A549 (cell line): ENCODE measurements at regions not wholly inside any gene's neighbourhood (a gene's known extent, or its start where the extent isn't known, plus 50 kb on each side); places are given as distances from the start of the nearest gene placed in this dataset.

Experiments
- CHD2 ChIP-seq: fragments of 150-350 bp; IDR thresholded peaks from 2 replicates; pipeline ENCODE4 v1.6.1; 2014; ENCODE audit warnings: low read length; ENCODE audit not compliant: partially characterized antibody
- CTCF ChIP-seq: fragments of >200 bp; sonication (Bioruptor Twin); formaldehyde crosslinking; IDR thresholded peaks from 3 replicates; pipeline ENCODE4 v1.5.1; 2016
- EHMT2 ChIP-seq: fragments of 200-600 bp; sonication (generic); IDR thresholded peaks from 2 replicates; pipeline ENCODE4 v1.6.1; 2016; ENCODE audit warnings: antibody characterized with exemption, low read depth, mild to moderate bottlenecking, moderate library complexity
- HOXA7 ChIP-seq: fragments of 250-450 bp; sonication (Bioruptor Pico); IDR thresholded peaks from 2 replicates; pipeline ENCODE4 v1.5.0; 2020; ENCODE audit warnings: mild to moderate bottlenecking, moderate library complexity
- KDM1A ChIP-seq: fragments of 200-600 bp; sonication (generic); IDR thresholded peaks from 2 replicates; pipeline ENCODE4 v1.6.1; 2016; ENCODE audit warnings: low read depth, mild to moderate bottlenecking
- NFE2L2 ChIP-seq: fragments of 150-350 bp; conservative IDR thresholded peaks from 2 replicates; pipeline ENCODE4 v1.6.1; 2014; ENCODE audit warnings: low read length
- POLR2A ChIP-seq: IDR thresholded peaks from 2 replicates; pipeline ENCODE4 v1.6.1; 2012; ENCODE audit warnings: mild to moderate bottlenecking, low read length
- REST ChIP-seq: fragments of 200-600 bp; sonication (generic); IDR thresholded peaks from 2 replicates; pipeline ENCODE4 v1.6.1; 2016; ENCODE audit warnings: antibody characterized with exemption, mild to moderate bottlenecking, moderate library complexity

GRCh38 chr3:178078953-178079352, 457.3 kb upstream of the KCNMB2 start:
- no peak for TF ChIP-seq CTCF
- TF ChIP-seq REST = no peak
- TF ChIP-seq CHD2 = no peak
- no peak for TF ChIP-seq HOXA7 (CRISPR knock-in tag)
- TF ChIP-seq KDM1A = no peak
- no peak for TF ChIP-seq POLR2A
- no peak for TF ChIP-seq EHMT2
- TF ChIP-seq NFE2L2 = no peak
